ENCODE measurements at regions not wholly inside any gene's neighbourhood (a gene's known extent, or its start where the extent isn't known, plus 50 kb on each side); places are given as distances from the start of the nearest gene placed in this dataset.
"Not testable (repeated sequence)": the region's sequence is repeated elsewhere in the genome, so short reads cannot be mapped to it uniquely, and the experiment has no call there.

- not testable (repeated sequence) for H3K27me3 Mint-ChIP-seq; H3K27ac Mint-ChIP-seq; H3K4me3 Mint-ChIP-seq; H3K9me3 Mint-ChIP-seq; DNase-seq (ENCODE audit: low spot score); H3K36me3 Mint-ChIP-seq; H3K4me1 Mint-ChIP-seq (ENCODE audit: low read depth in 2 of 2); ATAC-seq
Observed at GRCh38 chr21:9026729-9027416, 1494.5 kb upstream of the TPTE start.

- not testable (repeated sequence) for H3K4me1 Mint-ChIP-seq (ENCODE audit: low read depth in 2 of 2); DNase-seq (ENCODE audit: low spot score); ATAC-seq; H3K27me3 Mint-ChIP-seq; H3K27ac Mint-ChIP-seq; H3K4me3 Mint-ChIP-seq; H3K9me3 Mint-ChIP-seq; H3K36me3 Mint-ChIP-seq
Observed at GRCh38 chr21:9027417-9027800, 1494.0 kb upstream of the TPTE start.

- not testable (repeated sequence) for H3K27me3 Mint-ChIP-seq; H3K4me1 Mint-ChIP-seq (ENCODE audit: low read depth in 2 of 2); H3K4me3 Mint-ChIP-seq; DNase-seq (ENCODE audit: low spot score); H3K9me3 Mint-ChIP-seq; H3K27ac Mint-ChIP-seq; ATAC-seq; H3K36me3 Mint-ChIP-seq
Observed at GRCh38 chr21:9028624-9029431, 1492.6 kb upstream of the TPTE start.

GRCh38 chr21:9030141-9030665, 1491.2 kb upstream of the TPTE start:
- not testable (repeated sequence) for H3K4me3 Mint-ChIP-seq; H3K27ac Mint-ChIP-seq; DNase-seq (ENCODE audit: low spot score); H3K27me3 Mint-ChIP-seq; H3K4me1 Mint-ChIP-seq (ENCODE audit: low read depth in 2 of 2); H3K9me3 Mint-ChIP-seq; H3K36me3 Mint-ChIP-seq; ATAC-seq

GRCh38 chr21:9031482-9032374, 1489.7 kb upstream of the TPTE start:
- not testable (repeated sequence) for H3K27ac Mint-ChIP-seq; H3K4me1 Mint-ChIP-seq (ENCODE audit: low read depth in 2 of 2); H3K9me3 Mint-ChIP-seq; DNase-seq (ENCODE audit: low spot score); H3K36me3 Mint-ChIP-seq; H3K27me3 Mint-ChIP-seq; H3K4me3 Mint-ChIP-seq; ATAC-seq

GRCh38 chr21:9032547-9032946, 1488.8 kb upstream of the TPTE start:
- not testable (repeated sequence) for DNase-seq (ENCODE audit: low spot score); H3K4me3 Mint-ChIP-seq; H3K9me3 Mint-ChIP-seq; ATAC-seq; H3K36me3 Mint-ChIP-seq; H3K4me1 Mint-ChIP-seq (ENCODE audit: low read depth in 2 of 2); H3K27ac Mint-ChIP-seq; H3K27me3 Mint-ChIP-seq

- not testable (repeated sequence) for H3K27ac Mint-ChIP-seq; ATAC-seq; H3K4me3 Mint-ChIP-seq; DNase-seq (ENCODE audit: low spot score); H3K4me1 Mint-ChIP-seq (ENCODE audit: low read depth in 2 of 2); H3K9me3 Mint-ChIP-seq; H3K36me3 Mint-ChIP-seq; H3K27me3 Mint-ChIP-seq
Observed at GRCh38 chr21:9033295-9033694, 1488.1 kb upstream of the TPTE start.

GRCh38 chr21:9034491-9035200, 1486.7 kb upstream of the TPTE start:
- H3K4me3 Mint-ChIP-seq; H3K27me3 Mint-ChIP-seq; H3K27ac Mint-ChIP-seq; ATAC-seq; H3K9me3 Mint-ChIP-seq; DNase-seq (ENCODE audit: low spot score); H3K36me3 Mint-ChIP-seq; H3K4me1 Mint-ChIP-seq (ENCODE audit: low read depth in 2 of 2): not testable (repeated sequence)

- not testable (repeated sequence) for ATAC-seq; H3K4me1 Mint-ChIP-seq (ENCODE audit: low read depth in 2 of 2); H3K4me3 Mint-ChIP-seq; DNase-seq (ENCODE audit: low spot score); H3K9me3 Mint-ChIP-seq; H3K27ac Mint-ChIP-seq; H3K36me3 Mint-ChIP-seq; H3K27me3 Mint-ChIP-seq
Observed at GRCh38 chr21:9035225-9035624, 1486.2 kb upstream of the TPTE start.

GRCh38 chr21:9035970-9036369, 1485.4 kb upstream of the TPTE start:
- not testable (repeated sequence) for H3K4me1 Mint-ChIP-seq (ENCODE audit: low read depth in 2 of 2); H3K27ac Mint-ChIP-seq; ATAC-seq; H3K9me3 Mint-ChIP-seq; H3K27me3 Mint-ChIP-seq; H3K4me3 Mint-ChIP-seq; H3K36me3 Mint-ChIP-seq; DNase-seq (ENCODE audit: low spot score)

GRCh38 chr21:9036966-9037587, 1484.3 kb upstream of the TPTE start:
- not testable (repeated sequence) for H3K4me3 Mint-ChIP-seq; ATAC-seq; H3K4me1 Mint-ChIP-seq (ENCODE audit: low read depth in 2 of 2); H3K27ac Mint-ChIP-seq; H3K9me3 Mint-ChIP-seq; H3K36me3 Mint-ChIP-seq; DNase-seq (ENCODE audit: low spot score); H3K27me3 Mint-ChIP-seq

GRCh38 chr21:9037588-9038544, 1483.5 kb upstream of the TPTE start:
- H3K27me3 Mint-ChIP-seq; H3K27ac Mint-ChIP-seq; H3K9me3 Mint-ChIP-seq; H3K4me3 Mint-ChIP-seq; ATAC-seq; H3K4me1 Mint-ChIP-seq (ENCODE audit: low read depth in 2 of 2); H3K36me3 Mint-ChIP-seq; DNase-seq (ENCODE audit: low spot score): not testable (repeated sequence)

Measured in natural killer cell treated with Interleukin-12 subunit alpha and Interleukin-12 subunit beta and Interleukin-15 and Interleukin-18, amount 100 ng/mL, for 72 hours (primary cell).